GM12878 (cell line): ENCODE measurements at regions not wholly inside any gene's neighbourhood (a gene's known extent, or its start where the extent isn't known, plus 50 kb on each side); places are given as distances from the start of the nearest gene placed in this dataset.

Source experiments
- ATAC-seq: fragments of 200-7000 bp; cut with Tn5 transposase; 3 replicates; pipeline ENCODE4 v1.9.1; 2020; ENCODE audit warnings: mild to moderate bottlenecking, moderate library complexity
- BruUV-seq: library from RNA; stranded (reverse); fragments of 400-500 nt; replicated peaks from 2 replicates; lab custom pipeline; 2021; lab: Mats Ljungman, UMichigan
- CTCF ChIA-PET: fragments of 300-600 bp; sonication (Branson Sonifier 250); formaldehyde crosslinking; extraction: SDS; loops from one replicate; lab custom pipeline; 2021; ENCODE audit warnings: inconsistent platforms; lab: Yijun Ruan, JAX
- POLR2A ChIA-PET: fragments of 350-600 bp; formaldehyde crosslinking; extraction: SDS; loops from one replicate; lab custom pipeline; 2021; ENCODE audit warnings: inconsistent platforms; lab: Charles Lee
- RAD21 ChIA-PET: fragments of 300-600 bp; sonication (Branson Sonifier 250); formaldehyde crosslinking; loops from one replicate; lab custom pipeline; 2023; ENCODE audit warnings: antibody characterized with exemption; ENCODE audit not compliant: unreplicated experiment; lab: Charles Lee
- SMC1A ChIA-PET: fragments of 300-600 bp; sonication (Branson Sonifier 250); formaldehyde crosslinking; loops from one replicate; lab custom pipeline; 2023; ENCODE audit not compliant: unreplicated experiment, uncharacterized antibody; lab: Charles Lee
- DNase-seq: peaks from one replicate; pipeline ENCODE4 v3.0.0-alpha.2; 2011; ENCODE audit warnings: low read depth, low spot score
- FAIRE-seq: peaks from 3 replicates; lab custom pipeline; 2011; peaks lifted over from hg19 to GRCh38; lab: Jason Lieb, UNC
- H2AFZ ChIP-seq: 2 replicates; pipeline ENCODE4 v1.6.0; 2011; ENCODE audit warnings: low read depth, low read length, control low read depth; ENCODE audit not compliant: control insufficient read depth
- H3K27ac ChIP-seq: 2 replicates; pipeline ENCODE4 v1.5.1; 2011; ENCODE audit warnings: control low read depth; ENCODE audit not compliant: control insufficient read depth, insufficient read depth
- H3K27me3 ChIP-seq, 2 experiments: replicated peaks in 1 of 2; 2 replicates each; pipeline versions ENCODE4 v1.6.0 to v1.6.1; 2011; ENCODE audit warnings: low read length in 1 of 2; ENCODE audit not compliant: control insufficient read depth in 2 of 2, insufficient read depth in 2 of 2
- H3K36me3 ChIP-seq, 2 experiments: 2 replicates each; pipeline ENCODE4 v1.5.1; 2011; ENCODE audit warnings: low read length in 1 of 2; ENCODE audit not compliant: control insufficient read depth in 2 of 2, insufficient read depth in 2 of 2
- H3K4me1 ChIP-seq: 2 replicates; pipeline ENCODE4 v1.6.1; 2011; ENCODE audit warnings: mild to moderate bottlenecking, low read length, moderate library complexity, mixed read lengths; ENCODE audit not compliant: control insufficient read depth, insufficient read depth
- H3K4me2 ChIP-seq: 2 replicates; pipeline ENCODE4 v1.6.0; 2011; ENCODE audit warnings: control low read depth; ENCODE audit not compliant: control insufficient read depth, insufficient read depth
- H3K4me3 ChIP-seq: fragments of 200-600 bp; sonication (generic); 2 replicates; pipeline ENCODE4 v1.5.1; 2016
- H3K79me2 ChIP-seq: 2 replicates; pipeline ENCODE4 v1.6.0; 2011; ENCODE audit warnings: low read length; ENCODE audit not compliant: control insufficient read depth, insufficient read depth
- H3K9ac ChIP-seq: 2 replicates; pipeline ENCODE4 v1.8.0; 2011; ENCODE audit warnings: low read length, control low read depth, mixed read lengths; ENCODE audit not compliant: control insufficient read depth, insufficient read depth
- H3K9me3 ChIP-seq: replicated peaks from 3 replicates; pipeline ENCODE4 v1.5.1; 2011; ENCODE audit warnings: mild to moderate bottlenecking, low read length; ENCODE audit not compliant: control insufficient read depth, insufficient read depth
- H4K20me1 ChIP-seq: 2 replicates; pipeline ENCODE4 v1.6.0; 2011; ENCODE audit not compliant: control insufficient read depth, insufficient read depth
- IRF4 ChIP-seq: IDR thresholded peaks from 2 replicates; pipeline ENCODE4 v1.6.1; 2011; ENCODE audit warnings: low read depth, low read length
- MYB ChIP-seq: fragments of 150-350 bp; IDR thresholded peaks from 2 replicates; pipeline ENCODE4 v1.6.1; 2014; ENCODE audit warnings: mild to moderate bottlenecking, low read depth, low read length, borderline replicate concordance
- SMAD1 ChIP-seq: fragments of 450-650 bp; IDR thresholded peaks from 2 replicates; pipeline ENCODE4 v1.6.1; 2018; ENCODE audit warnings: mild to moderate bottlenecking, low read depth; ENCODE audit not compliant: partially characterized antibody
- TARDBP ChIP-seq: IDR thresholded peaks from 2 replicates; pipeline ENCODE4 v1.6.1; 2016; ENCODE audit warnings: borderline replicate concordance
- TCF3 ChIP-seq: IDR thresholded peaks from 2 replicates; pipeline ENCODE4 v1.6.1; 2012; ENCODE audit warnings: low read depth, mild to moderate bottlenecking, low read length, borderline replicate concordance; ENCODE audit not compliant: insufficient read depth
- TCF7 ChIP-seq: IDR thresholded peaks from 2 replicates; pipeline ENCODE4 v1.6.1; 2014; ENCODE audit warnings: antibody characterized with exemption, borderline replicate concordance
- YY1 ChIP-seq: IDR thresholded peaks from 2 replicates; pipeline ENCODE4 v1.6.1; 2011; ENCODE audit warnings: low read depth, mild to moderate bottlenecking, low read length
- ZBTB4 ChIP-seq: fragments of 450-650 bp; formaldehyde crosslinking; IDR thresholded peaks from 2 replicates; pipeline ENCODE4 v1.4.0; 2022; ENCODE audit warnings: mild to moderate bottlenecking, moderate library complexity
- ZNF274 ChIP-seq: IDR thresholded peaks from one replicate; pipeline ENCODE4 v1.8.0; 2011; ENCODE audit not compliant: insufficient read length, insufficient read depth
- ZNF592 ChIP-seq: fragments of 450-650 bp; IDR thresholded peaks from 2 replicates; pipeline ENCODE4 v1.6.1; 2017; ENCODE audit warnings: mild to moderate bottlenecking, moderate library complexity
- WGBS: methylation state at CpG from one replicate; pipeline ENCODE4 v1.1.6; 2016; ENCODE audit warnings: low lambda C conversion rate; ENCODE audit not compliant: insufficient replicate concordance, insufficient coverage; ENCODE audit errors: missing lambda C conversion rate; 5-methylcytosine and 5-hydroxymethylcytosine counted together
- in situ Hi-C: fragments of 300-500 bp; cut with MboI; formaldehyde crosslinking; loops from 9 replicates; pipeline ENCODE4 v1.14.3; 2018; ENCODE audit warnings: mixed read lengths
- intact Hi-C: fragments of 100-400 bp; cut with micrococcal nuclease; formaldehyde crosslinking; loops from one replicate; pipeline ENCODE4 v1.14.2; 2022; ENCODE audit not compliant: unreplicated experiment

- FAIRE-seq (no peak), ATAC-seq (no peak), DNase-seq (no peak)
- no peak overlapping the region for H3K4me2 ChIP-seq
- no peak for TF ChIP-seq ZNF274
- no peak for TF ChIP-seq TCF3
- no peak for TF ChIP-seq TARDBP
- no peak for TF ChIP-seq ZBTB4 (CRISPR knock-in tag)
- no peak for TF ChIP-seq TCF7
- no peak for TF ChIP-seq YY1
- TF ChIP-seq IRF4: no peak
- no peak for TF ChIP-seq SMAD1
- TF ChIP-seq ZNF592: no peak
- TF ChIP-seq MYB: no peak
- BruUV-seq: no TSS peak
- ChIA-PET POLR2A (no interaction called here), CTCF (no interaction called here), SMC1A (no interaction called here), RAD21 (no interaction called here)
- intact Hi-C loops (no loop called here), in situ Hi-C loops (no loop called here)
- H3K79me2 ChIP-seq: no peaks in the 10 kb centered on the region
- no peak overlapping the region for H2AFZ ChIP-seq
- no peak overlapping the region for H3K27ac ChIP-seq
- H3K27me3 ChIP-seq: no peaks in the 10 kb centered on the region
- H4K20me1 ChIP-seq: no peaks in the 10 kb centered on the region
- no peaks in the 10 kb centered on the region for H3K36me3 ChIP-seq
- 42% methylated on average over 1 of the region's 1 CpG for WGBS
- no peaks in the 10 kb centered on the region for H3K9me3 ChIP-seq
- H3K4me1 ChIP-seq: no peaks in the 10 kb centered on the region
- H3K9ac ChIP-seq: no peak overlapping the region
- no peak overlapping the region for H3K4me3 ChIP-seq
These were observed 143.1 kb downstream of the CRPPA start for GRCh38 chr7:16278167-16278787.
